Astrocyte (in vitro differentiated cells and primary cell): ENCODE measurements at regions not wholly inside any gene's neighbourhood (a gene's known extent, or its start where the extent isn't known, plus 50 kb on each side); places are given as distances from the start of the nearest gene placed in this dataset.

Source experiments
- EZH2 ChIP-seq: IDR thresholded peaks from 2 replicates; pipeline ENCODE4 v1.6.1; 2012; ENCODE audit warnings: mild to moderate bottlenecking, low read length, inconsistent platforms; ENCODE audit not compliant: insufficient read depth
- TF ChIP-seq, protein P1 (sequence below): IDR thresholded peaks from 2 replicates; pipeline ENCODE4 v1.5.1; 2011; ENCODE audit warnings: low read depth, mild to moderate bottlenecking, inconsistent platforms, low read length, moderate library complexity; ENCODE audit not compliant: insufficient read depth

DNA sequence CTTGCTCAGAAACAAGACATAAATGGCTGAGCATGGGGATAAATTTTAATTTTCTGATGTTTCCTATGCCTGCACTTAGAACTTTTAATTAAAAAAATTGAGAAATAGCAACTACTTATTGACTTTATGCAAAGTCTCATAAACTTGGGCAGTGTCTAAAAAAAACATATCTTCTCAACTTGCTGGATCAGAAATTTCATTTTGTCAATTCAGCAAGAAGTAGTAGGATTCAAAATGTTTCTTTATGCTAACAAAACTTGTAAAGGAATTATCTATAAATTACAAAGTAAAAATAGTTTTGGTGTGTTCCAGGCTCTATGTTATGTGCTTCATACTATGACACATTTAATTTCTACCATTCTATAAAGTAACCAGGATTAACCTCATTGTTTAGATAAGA lies 562.2 kb upstream of the IMPG1 start:
- TF ChIP-seq, protein P1, sequence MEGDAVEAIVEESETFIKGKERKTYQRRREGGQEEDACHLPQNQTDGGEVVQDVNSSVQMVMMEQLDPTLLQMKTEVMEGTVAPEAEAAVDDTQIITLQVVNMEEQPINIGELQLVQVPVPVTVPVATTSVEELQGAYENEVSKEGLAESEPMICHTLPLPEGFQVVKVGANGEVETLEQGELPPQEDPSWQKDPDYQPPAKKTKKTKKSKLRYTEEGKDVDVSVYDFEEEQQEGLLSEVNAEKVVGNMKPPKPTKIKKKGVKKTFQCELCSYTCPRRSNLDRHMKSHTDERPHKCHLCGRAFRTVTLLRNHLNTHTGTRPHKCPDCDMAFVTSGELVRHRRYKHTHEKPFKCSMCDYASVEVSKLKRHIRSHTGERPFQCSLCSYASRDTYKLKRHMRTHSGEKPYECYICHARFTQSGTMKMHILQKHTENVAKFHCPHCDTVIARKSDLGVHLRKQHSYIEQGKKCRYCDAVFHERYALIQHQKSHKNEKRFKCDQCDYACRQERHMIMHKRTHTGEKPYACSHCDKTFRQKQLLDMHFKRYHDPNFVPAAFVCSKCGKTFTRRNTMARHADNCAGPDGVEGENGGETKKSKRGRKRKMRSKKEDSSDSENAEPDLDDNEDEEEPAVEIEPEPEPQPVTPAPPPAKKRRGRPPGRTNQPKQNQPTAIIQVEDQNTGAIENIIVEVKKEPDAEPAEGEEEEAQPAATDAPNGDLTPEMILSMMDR: no peak
- no peak for TF ChIP-seq EZH2
